ENCODE measurements at regions not wholly inside any gene's neighbourhood (a gene's known extent, or its start where the extent isn't known, plus 50 kb on each side); places are given as distances from the start of the nearest gene placed in this dataset.

DNA sequence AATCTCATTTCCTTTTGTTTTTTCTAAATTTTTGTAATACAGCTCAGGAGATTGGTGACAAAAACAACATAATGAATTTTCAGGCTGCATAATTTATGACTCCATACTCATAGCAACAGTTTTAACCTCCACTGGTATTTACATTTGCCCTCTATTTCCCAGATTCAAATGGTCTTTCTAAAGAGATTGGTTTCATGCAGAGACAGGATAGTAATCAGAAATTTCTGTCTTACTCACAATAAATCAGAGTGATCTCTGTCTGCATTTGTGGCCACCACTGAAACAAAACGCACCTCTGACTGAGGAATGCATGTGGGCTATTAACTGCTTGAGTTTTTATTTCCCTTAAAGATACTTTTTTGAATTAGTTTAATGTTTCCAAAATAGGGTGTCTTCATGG is 1526.0 kb downstream of the CDH8 start:
- TF ChIP-seq EZH2phosphoT487 (IDR thresholded peaks at IDR 0.05; ENCODE audit: insufficient read depth, low read depth) (no peak), EZH2 (IDR thresholded peaks at IDR 0.05; ENCODE audit: insufficient read depth, poor library complexity, severe bottlenecking) (no peak)
- Histone ChIP-seq H3K9me2 (ENCODE audit: insufficient read depth) (no peaks in the 10 kb centered on the region), H2AFZ (no peak overlapping the region), H3K9ac (no peak overlapping the region), H3K36me3 (ENCODE audit: low read depth) (no peaks in the 10 kb centered on the region), H3K27ac (no peak overlapping the region), H3K4me2 (ENCODE audit: unreplicated experiment) (no peak overlapping the region), H3K27me3 (replicated peaks; ENCODE audit: insufficient read depth) (no peaks in the 10 kb centered on the region), H3F3A (ENCODE audit: insufficient read depth) (no peaks in the 10 kb centered on the region), H3K4me1 (ENCODE audit: insufficient read depth) (no peaks in the 10 kb centered on the region), H3K9me3 (ENCODE audit: low read depth) (peaks cover 3% of the 10 kb centered on the region), H3K4me3 (no peak overlapping the region), H3K79me2 (ENCODE audit: insufficient read depth) (no peaks in the 10 kb centered on the region), H4K20me1 (ENCODE audit: insufficient read depth) (no peaks in the 10 kb centered on the region)
- WGBS, 2 experiments (ENCODE audit: low coverage in 1 of 2, low lambda C conversion rate in 2 of 2, missing lambda C conversion rate in 2 of 2): 17 to 19% methylated on average over 1 of the region's 1 CpG
- in situ Hi-C loops (cut with MboI): no loop called here
- no peak for DNase-seq

DNA sequence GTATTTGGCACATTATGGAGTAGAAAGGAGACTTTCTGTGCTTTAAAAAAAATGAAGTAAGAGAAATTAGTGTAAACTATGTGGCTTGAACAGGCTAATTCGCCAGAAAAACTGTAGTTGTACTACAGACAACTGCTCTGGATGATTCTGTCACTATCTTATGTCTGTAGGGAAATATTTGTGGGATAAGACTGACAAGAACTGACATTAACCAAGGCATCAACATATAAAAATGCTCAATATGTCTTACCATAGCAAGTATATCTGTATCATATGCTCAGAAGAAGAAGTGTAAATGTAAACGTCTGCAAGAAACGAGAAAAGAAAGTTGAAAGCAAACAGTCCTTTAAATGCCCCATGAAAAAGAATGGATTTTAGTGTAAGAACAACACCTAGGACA is 1545.0 kb downstream of the CDH8 start:
- H3K27me3 ChIP-seq (replicated peaks; ENCODE audit: insufficient read depth): no peaks in the 10 kb centered on the region

DNA sequence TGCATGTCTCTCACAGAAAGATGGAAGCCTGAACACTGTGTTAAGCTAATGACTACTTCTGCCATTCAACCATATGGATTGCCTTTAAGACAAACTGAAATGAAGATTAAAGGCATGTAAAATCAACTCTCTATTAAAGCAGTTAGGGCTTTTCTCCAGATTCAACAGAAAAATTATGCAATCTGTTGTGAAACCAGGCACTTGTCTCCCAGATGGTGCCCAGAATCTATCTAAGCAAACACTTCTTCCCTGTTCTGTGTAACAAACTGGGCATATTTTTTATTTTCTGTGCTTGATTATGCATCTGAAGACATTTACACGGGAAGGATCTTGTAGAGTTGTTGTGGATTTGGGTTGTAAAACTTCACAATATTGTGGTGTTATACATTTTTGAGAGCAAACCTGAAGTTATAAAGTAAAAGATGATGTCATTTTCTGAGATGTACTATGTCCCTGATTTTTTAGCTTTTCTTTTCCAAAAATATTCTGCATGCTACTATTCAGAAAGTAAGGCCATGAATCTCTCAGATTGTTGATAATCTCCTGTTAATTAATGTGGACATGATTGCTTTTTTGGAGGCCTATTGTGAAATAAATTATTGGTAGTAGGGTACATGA is 1550.3 kb downstream of the CDH8 start:
- TF ChIP-seq EZH2phosphoT487 (IDR thresholded peaks at IDR 0.05; ENCODE audit: insufficient read depth, low read depth): no peak
- no peak for TF ChIP-seq EZH2 (IDR thresholded peaks at IDR 0.05; ENCODE audit: insufficient read depth, poor library complexity, severe bottlenecking)
- DNase-seq: no peak
- no peak overlapping the region for H2AFZ ChIP-seq
- no peaks in the 10 kb centered on the region for H3K79me2 ChIP-seq (ENCODE audit: insufficient read depth)
- no peaks in the 10 kb centered on the region for H3F3A ChIP-seq (ENCODE audit: insufficient read depth)
- H3K9ac ChIP-seq: no peak overlapping the region
- no peaks in the 10 kb centered on the region for H3K9me3 ChIP-seq (ENCODE audit: low read depth)
- H3K27me3 ChIP-seq (replicated peaks; ENCODE audit: insufficient read depth): no peaks in the 10 kb centered on the region
- H3K27ac ChIP-seq: no peak overlapping the region
- H3K4me2 ChIP-seq (ENCODE audit: unreplicated experiment): no peak overlapping the region
- H3K36me3 ChIP-seq (ENCODE audit: low read depth): no peaks in the 10 kb centered on the region
- H4K20me1 ChIP-seq (ENCODE audit: insufficient read depth): no peaks in the 10 kb centered on the region
- H3K4me1 ChIP-seq (ENCODE audit: insufficient read depth): no peaks in the 10 kb centered on the region
- WGBS, 2 experiments (ENCODE audit: low coverage in 1 of 2, low lambda C conversion rate in 2 of 2, missing lambda C conversion rate in 2 of 2): 0% methylated on average over 1 of the region's 1 CpG
- no peaks in the 10 kb centered on the region for H3K9me2 ChIP-seq (ENCODE audit: insufficient read depth)
- in situ Hi-C loops (cut with MboI): no loop called here
- H3K4me3 ChIP-seq: no peak overlapping the region

More for the DNA sequence above, 1545.0 kb downstream of the CDH8 start:
- H2AFZ ChIP-seq: no peak overlapping the region
- H3K27ac ChIP-seq: no peak overlapping the region
- H4K20me1 ChIP-seq (ENCODE audit: insufficient read depth): no peaks in the 10 kb centered on the region
- 4 to 7% methylated on average over 3 of the region's 3 CpGs for WGBS, 2 experiments (ENCODE audit: low coverage in 1 of 2, low lambda C conversion rate in 2 of 2, missing lambda C conversion rate in 2 of 2)
- no peak for DNase-seq
- H3F3A ChIP-seq (ENCODE audit: insufficient read depth): no peaks in the 10 kb centered on the region
- H3K9ac ChIP-seq: no peak overlapping the region
- no peaks in the 10 kb centered on the region for H3K36me3 ChIP-seq (ENCODE audit: low read depth)
- H3K4me2 ChIP-seq (ENCODE audit: unreplicated experiment): no peak overlapping the region
- H3K4me3 ChIP-seq: no peak overlapping the region
- H3K79me2 ChIP-seq (ENCODE audit: insufficient read depth): no peaks in the 10 kb centered on the region
- no peaks in the 10 kb centered on the region for H3K9me3 ChIP-seq (ENCODE audit: low read depth)
- H3K4me1 ChIP-seq (ENCODE audit: insufficient read depth): no peaks in the 10 kb centered on the region
- H3K9me2 ChIP-seq (ENCODE audit: insufficient read depth): no peaks in the 10 kb centered on the region
- in situ Hi-C loops (cut with MboI): no loop called here
- TF ChIP-seq EZH2phosphoT487 (IDR thresholded peaks at IDR 0.05; ENCODE audit: insufficient read depth, low read depth): no peak
- TF ChIP-seq EZH2 (IDR thresholded peaks at IDR 0.05; ENCODE audit: insufficient read depth, poor library complexity, severe bottlenecking): no peak

DNA sequence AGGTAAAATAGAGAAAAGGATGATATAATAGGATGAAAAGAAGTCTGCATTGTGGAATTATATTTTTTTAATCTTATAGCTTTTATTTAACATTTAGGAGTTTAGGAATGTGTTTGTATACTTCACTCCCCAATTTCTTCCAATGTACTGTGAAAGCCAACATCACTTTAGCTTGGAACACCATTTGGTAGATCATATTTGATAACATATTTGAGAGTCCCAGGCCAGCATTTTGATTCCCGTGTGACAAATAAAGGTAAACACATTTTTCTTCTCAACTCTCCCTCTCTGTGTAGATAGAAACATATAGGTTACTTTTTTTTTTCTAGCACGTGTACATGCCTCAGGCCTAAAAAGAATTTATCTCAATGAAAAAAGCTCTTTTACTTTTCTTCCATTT is 1551.3 kb downstream of the CDH8 start:
- no peak overlapping the region for H3K9ac ChIP-seq
- DNase-seq: no peak
- H3F3A ChIP-seq (ENCODE audit: insufficient read depth): no peaks in the 10 kb centered on the region
- H2AFZ ChIP-seq: no peak overlapping the region
- no peak overlapping the region for H3K4me3 ChIP-seq
- H3K27me3 ChIP-seq (replicated peaks; ENCODE audit: insufficient read depth): no peaks in the 10 kb centered on the region
- H3K4me1 ChIP-seq (ENCODE audit: insufficient read depth): no peaks in the 10 kb centered on the region
- H4K20me1 ChIP-seq (ENCODE audit: insufficient read depth): no peaks in the 10 kb centered on the region
- no peak overlapping the region for H3K27ac ChIP-seq
- no peak for TF ChIP-seq EZH2 (IDR thresholded peaks at IDR 0.05; ENCODE audit: insufficient read depth, poor library complexity, severe bottlenecking)
- no peak for TF ChIP-seq EZH2phosphoT487 (IDR thresholded peaks at IDR 0.05; ENCODE audit: insufficient read depth, low read depth)
- in situ Hi-C loops (cut with MboI): no loop called here
- no peaks in the 10 kb centered on the region for H3K9me2 ChIP-seq (ENCODE audit: insufficient read depth)
- no peaks in the 10 kb centered on the region for H3K9me3 ChIP-seq (ENCODE audit: low read depth)
- H3K36me3 ChIP-seq (ENCODE audit: low read depth): no peaks in the 10 kb centered on the region
- WGBS, 2 experiments (ENCODE audit: low coverage in 1 of 2, low lambda C conversion rate in 2 of 2, missing lambda C conversion rate in 2 of 2): 28 to 39% methylated on average over 2 of the region's 2 CpGs
- no peak overlapping the region for H3K4me2 ChIP-seq (ENCODE audit: unreplicated experiment)
- no peaks in the 10 kb centered on the region for H3K79me2 ChIP-seq (ENCODE audit: insufficient read depth)

DNA sequence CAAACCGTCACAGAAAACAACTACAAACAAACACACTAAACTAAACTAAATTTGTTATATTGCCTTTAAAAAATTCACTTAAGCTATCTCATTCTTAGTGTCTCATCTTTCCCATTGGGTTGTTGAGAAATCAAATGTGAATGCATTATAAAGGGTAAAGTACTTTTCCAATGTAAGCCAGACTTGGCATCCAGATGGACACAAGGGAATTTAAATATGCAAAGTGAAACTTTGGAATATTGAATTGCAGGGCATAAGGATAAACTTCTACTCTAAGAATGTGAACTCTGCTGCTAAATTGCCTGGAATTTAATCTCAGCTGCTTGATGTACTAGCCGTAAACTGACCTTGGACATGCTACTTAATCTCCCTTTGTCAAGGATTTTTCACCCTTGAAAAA is 1554.6 kb downstream of the CDH8 start:
- TF ChIP-seq EZH2phosphoT487 (IDR thresholded peaks at IDR 0.05; ENCODE audit: insufficient read depth, low read depth): no peak
- no peak for TF ChIP-seq EZH2 (IDR thresholded peaks at IDR 0.05; ENCODE audit: insufficient read depth, poor library complexity, severe bottlenecking)
- no peaks in the 10 kb centered on the region for H3K9me2 ChIP-seq (ENCODE audit: insufficient read depth)
- DNase-seq: no peak
- 25 to 36% methylated on average over 2 of the region's 2 CpGs for WGBS, 2 experiments (ENCODE audit: low coverage in 1 of 2, low lambda C conversion rate in 2 of 2, missing lambda C conversion rate in 2 of 2)
- H2AFZ ChIP-seq: no peak overlapping the region
- no peak overlapping the region for H3K4me3 ChIP-seq
- in situ Hi-C loops (cut with MboI): no loop called here
- no peaks in the 10 kb centered on the region for H4K20me1 ChIP-seq (ENCODE audit: insufficient read depth)
- H3F3A ChIP-seq (ENCODE audit: insufficient read depth): no peaks in the 10 kb centered on the region
- no peaks in the 10 kb centered on the region for H3K4me1 ChIP-seq (ENCODE audit: insufficient read depth)
- no peaks in the 10 kb centered on the region for H3K9me3 ChIP-seq (ENCODE audit: low read depth)
- no peaks in the 10 kb centered on the region for H3K27me3 ChIP-seq (replicated peaks; ENCODE audit: insufficient read depth)
- no peaks in the 10 kb centered on the region for H3K36me3 ChIP-seq (ENCODE audit: low read depth)
- H3K9ac ChIP-seq: no peak overlapping the region
- H3K79me2 ChIP-seq (ENCODE audit: insufficient read depth): no peaks in the 10 kb centered on the region
- H3K27ac ChIP-seq: no peak overlapping the region
- H3K4me2 ChIP-seq (ENCODE audit: unreplicated experiment): no peak overlapping the region
